HuH-7 (cell line): ENCODE measurements at regions not wholly inside any gene's neighbourhood (a gene's known extent, or its start where the extent isn't known, plus 50 kb on each side); places are given as distances from the start of the nearest gene placed in this dataset.
"Not testable (repeated sequence)": the region's sequence is repeated elsewhere in the genome, so short reads cannot be mapped to it uniquely, and the experiment has no call there.

Experiments
- DNase-seq: peaks from one replicate; pipeline ENCODE4 v3.0.0; 2011; ENCODE audit warnings: low spot score

DNA sequence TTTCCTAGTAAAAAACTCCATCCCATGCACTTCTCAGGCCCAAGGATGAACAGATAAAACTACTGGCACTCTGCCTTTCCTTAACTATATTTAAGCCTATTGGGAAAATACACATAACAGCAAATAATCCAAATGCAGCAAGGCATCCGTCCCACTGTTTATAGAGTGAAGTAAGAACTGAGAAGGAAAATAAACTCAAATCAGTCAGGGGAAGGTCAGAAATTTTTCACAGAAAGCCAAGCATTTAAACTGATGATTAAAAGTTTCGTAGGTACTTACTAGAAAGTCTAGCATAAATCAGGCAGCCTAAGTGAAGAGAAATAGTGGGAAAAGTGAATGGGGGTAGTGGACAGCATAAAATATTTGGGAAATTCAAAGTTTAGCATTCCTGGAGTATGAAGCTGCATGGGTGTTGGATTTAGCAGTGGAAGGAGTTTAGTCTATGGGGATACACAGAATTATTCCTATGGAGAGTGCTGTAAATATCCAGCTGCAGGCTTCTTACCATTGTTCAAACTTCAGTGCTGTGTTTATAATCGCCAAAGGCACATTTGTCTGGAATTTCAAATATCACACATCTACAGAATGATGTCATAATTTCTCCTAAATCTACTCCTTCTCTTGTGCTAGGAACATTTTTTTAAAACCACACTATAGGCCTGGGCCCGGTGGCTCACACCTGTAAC, 1131.0 kb upstream of the GOT2 start:
- DNase-seq: no peak

- no peak for DNase-seq
Measured at GRCh38 chr16:59859676-59860402, 1125.7 kb upstream of the GOT2 start.

DNA sequence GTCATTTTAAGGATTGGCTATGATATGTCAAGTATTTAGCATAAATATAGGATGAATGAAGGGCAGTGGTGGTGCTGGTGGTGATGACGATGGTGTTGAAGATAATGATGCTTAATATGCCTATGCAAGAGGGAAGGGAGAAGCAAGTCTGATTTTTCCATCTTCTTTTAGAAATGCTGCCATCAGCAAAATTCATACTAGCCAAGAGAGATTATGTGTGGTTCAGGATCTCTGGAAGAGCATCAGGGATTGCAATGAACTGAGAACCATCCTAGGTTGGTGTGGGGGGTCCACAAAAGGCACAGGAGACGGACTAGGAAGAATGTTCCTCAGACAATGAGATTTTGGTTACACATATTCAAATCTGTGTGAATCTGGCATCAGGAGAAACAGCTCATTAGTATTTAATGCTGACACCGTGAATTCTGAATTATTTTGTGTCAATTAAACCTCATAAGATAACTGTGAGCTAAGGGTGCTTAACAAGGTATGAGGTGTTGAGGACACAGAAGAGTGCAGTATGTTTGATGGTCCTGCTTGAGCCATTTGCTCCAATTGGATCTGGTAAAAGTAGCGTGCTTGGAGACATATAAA, 1120.8 kb upstream of the GOT2 start:
- no peak for DNase-seq

DNA sequence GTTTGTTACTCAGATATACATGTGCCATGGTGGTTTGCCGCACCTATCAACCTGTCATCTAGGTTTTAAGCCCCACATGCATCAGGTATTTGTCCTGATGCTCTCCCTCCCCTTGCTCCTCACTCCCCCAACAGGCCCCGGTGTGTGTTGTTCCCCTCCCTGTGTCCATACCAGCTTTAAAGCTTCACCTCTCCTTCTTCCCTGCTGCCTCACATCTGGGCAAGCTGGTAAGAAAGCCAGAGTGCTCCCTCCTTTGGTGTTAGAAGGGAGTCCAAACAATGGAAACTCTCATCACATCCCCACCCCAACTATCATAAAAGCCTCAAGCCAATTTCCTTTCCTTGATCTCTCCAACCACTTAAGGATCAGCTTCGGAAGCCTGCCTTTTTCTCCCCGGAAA, 1115.6 kb upstream of the GOT2 start:
- DNase-seq: no peak

- DNase-seq: no peak
Measured at GRCh38 chr16:59848296-59848695, 1114.2 kb upstream of the GOT2 start.

- DNase-seq: no peak
Measured at GRCh38 chr16:59840169-59840568, 1106.1 kb upstream of the GOT2 start.

- no peak for DNase-seq
Measured at GRCh38 chr16:59826767-59827166, 1092.7 kb upstream of the GOT2 start.

DNA sequence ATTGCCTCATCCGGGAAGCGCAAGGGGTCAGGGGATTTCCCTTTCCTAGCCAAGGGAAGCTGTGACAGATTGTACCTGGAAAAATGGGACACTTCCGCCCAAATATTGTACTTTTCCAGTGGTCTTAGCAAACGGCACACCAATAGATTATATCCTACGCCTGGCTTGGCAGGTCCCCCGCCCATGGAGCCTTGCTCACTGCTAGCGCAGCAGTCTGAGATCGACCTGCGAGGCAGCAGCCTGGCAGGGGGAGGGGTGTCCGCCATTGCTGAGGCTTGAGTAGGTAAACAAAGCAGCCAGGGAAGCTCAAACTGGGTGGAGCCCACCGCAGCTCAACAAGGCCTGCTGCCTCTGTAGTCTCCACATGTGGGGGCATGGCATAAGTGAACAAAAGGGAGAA, 1075.4 kb upstream of the GOT2 start:
- not testable (repeated sequence) for DNase-seq

GRCh38 chr16:59783191-59783590, 1049.1 kb upstream of the GOT2 start:
- DNase-seq: no peak

- no peak for DNase-seq
Measured at GRCh38 chr16:59773330-59773729, 1039.2 kb upstream of the GOT2 start.

GRCh38 chr16:59759296-59759695, 1025.2 kb upstream of the GOT2 start:
- no peak for DNase-seq

DNA sequence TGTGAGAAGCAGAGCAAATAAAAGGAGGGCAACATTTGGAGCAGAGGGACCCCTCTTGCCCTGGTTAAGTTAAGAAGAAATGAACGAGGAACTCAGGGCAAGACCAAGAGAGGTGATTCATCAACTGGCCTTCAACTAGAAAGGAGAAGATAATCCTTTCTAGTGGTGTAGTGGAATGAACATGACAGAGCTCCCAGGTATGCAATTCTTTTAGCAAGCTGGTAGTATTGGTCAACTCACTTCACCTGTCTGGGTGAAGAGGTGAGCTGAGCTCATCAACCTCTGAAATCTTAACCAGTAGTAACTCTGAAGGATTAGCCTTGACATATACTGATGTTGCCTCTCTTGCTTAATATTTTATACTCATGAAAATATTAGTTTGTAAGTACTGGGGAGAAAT, 1024.7 kb upstream of the GOT2 start:
- DNase-seq: no peak

GRCh38 chr16:59754854-59755253, 1020.7 kb upstream of the GOT2 start:
- no peak for DNase-seq

DNA sequence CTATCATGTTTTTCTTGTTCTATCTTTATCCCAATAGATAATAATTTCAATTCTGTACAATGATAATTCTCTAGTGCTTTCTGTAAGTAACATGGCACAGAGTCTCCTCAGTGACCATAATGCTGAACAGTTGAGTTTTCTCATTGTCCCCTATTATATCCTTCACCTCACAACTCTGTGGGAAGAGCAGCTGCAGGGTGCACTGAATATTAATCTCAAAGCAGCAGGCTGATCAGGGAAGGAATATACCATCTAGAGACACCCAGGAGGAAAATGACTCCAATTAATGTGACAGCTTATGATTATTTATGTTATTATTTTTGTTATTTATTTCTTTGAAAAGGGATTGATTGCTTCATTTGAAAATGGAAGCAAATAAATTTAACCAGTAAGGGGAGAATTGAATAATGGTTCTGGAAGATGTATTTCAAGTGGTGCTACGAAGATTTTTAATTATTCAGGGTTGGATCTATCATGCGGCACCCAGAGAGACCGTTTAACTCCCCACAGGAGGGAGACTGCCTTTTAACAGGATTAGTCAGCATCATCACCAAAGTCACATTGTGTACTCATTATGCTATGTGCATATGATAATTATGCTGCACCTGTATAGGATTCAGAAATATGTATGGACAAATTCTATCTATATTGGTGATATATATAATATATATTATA, 1015.7 kb upstream of the GOT2 start:
- DNase-seq: no peak

GRCh38 chr16:59748531-59748930, 1014.4 kb upstream of the GOT2 start:
- DNase-seq: no peak

- DNase-seq: no peak
Measured at GRCh38 chr16:59743504-59743903, 1009.4 kb upstream of the GOT2 start.

- DNase-seq: no peak
Measured at GRCh38 chr16:59740858-59741257, 1006.7 kb upstream of the GOT2 start.

GRCh38 chr16:59737274-59737673, 1003.2 kb upstream of the GOT2 start:
- no peak for DNase-seq

GRCh38 chr16:59733321-59733720, 999.2 kb upstream of the GOT2 start:
- DNase-seq: no peak

DNA sequence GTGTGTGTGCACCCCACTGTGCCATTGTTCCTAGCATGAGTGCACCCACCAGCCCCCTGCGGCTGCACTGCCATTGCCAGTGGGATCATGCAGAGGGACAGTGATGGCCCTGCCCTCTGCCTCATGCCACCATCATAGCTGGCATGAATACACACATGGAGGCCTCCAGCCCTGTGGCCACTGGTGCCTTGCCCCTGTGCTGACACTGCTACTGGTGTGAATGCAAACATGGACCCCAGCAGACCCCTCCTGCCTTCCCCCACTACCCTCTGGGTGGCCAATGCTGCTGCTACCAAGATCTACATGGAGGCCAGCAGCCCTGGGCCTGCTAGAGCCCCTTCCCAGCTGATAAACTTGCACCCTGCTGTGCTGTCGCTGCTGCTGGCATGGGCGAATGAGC, 995.5 kb upstream of the GOT2 start:
- no peak for DNase-seq

DNA sequence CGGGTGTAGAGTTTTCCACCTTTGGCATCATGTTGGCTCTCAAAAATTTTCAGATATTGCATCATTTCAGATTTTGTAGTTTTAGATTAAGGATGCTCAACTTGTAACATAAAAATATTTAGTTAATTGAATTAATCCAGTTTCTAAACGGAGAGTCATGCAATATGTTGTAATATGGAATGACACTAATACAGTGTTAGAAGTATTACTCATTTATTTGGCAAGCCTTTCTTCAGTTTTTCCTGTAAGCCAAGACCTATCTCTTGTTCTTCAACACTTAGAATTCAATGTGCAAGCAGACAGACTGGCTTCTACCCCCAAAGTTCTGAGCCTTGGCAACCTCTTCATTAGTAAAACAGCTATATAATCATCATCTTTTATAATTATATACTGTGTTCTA, 985.0 kb upstream of the GOT2 start:
- no peak for DNase-seq

DNA sequence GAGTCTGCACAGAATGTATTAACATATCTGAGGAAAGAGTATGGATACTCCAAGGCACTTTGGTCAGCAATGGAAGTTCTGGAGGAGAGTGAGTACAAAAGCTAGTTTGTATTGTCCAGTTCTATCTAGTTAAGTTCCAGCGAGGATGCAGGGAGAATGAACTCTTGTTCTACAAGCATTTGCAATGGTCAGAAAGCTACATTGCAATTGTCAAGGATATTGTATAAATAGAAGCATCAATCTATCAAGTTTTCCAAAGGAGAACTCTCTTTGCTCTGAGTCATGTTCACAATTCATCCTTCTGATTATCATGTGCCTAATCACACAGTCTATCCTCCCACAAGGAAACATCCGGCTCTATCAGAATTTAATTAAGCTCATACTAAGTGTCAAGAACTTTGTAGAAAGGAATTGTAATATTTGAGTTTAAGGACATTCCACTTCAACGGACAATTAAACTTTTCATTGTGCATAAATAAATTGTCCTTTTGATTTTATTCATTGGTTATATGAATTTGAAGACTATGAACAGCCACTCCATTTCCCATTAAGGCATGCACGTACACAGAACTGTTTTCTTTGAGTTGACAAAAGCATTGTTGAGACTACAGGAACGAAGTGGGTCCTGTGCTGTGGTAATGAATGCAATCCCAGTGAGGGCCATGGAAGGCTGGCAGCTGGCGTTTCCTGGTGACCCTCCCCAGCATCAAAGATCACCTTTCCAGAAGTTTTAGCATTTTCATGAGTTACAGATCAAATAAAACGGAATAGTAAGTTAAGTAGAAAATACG, 973.5 kb upstream of the GOT2 start:
- no peak for DNase-seq
